NAMALWA (cell line): ENCODE measurements at regions not wholly inside any gene's neighbourhood (a gene's known extent, or its start where the extent isn't known, plus 50 kb on each side); places are given as distances from the start of the nearest gene placed in this dataset.

Source experiments
- DNase-seq: peaks from one replicate; pipeline ENCODE4 v3.0.0-alpha.2; 2015; ENCODE audit warnings: low spot score

GRCh38 chr18:27274901-27275300 is 89.8 kb upstream of the CHST9 start:
- no peak for DNase-seq

- DNase-seq, result no peak
Measured at GRCh38 chr18:27270508-27270907, 85.4 kb upstream of the CHST9 start.

- no peak for DNase-seq
Measured at GRCh38 chr18:27263369-27263768, 78.3 kb upstream of the CHST9 start.

GRCh38 chr18:27261769-27262549 is 76.9 kb upstream of the CHST9 start:
- DNase-seq, result no peak

- DNase-seq, result no peak
Measured at GRCh38 chr18:27253571-27253970, 68.5 kb upstream of the CHST9 start.

- no peak for DNase-seq
Measured at GRCh38 chr18:27250471-27250870, 65.4 kb upstream of the CHST9 start.

- no peak for DNase-seq
Measured at GRCh38 chr18:27249933-27250332, 64.8 kb upstream of the CHST9 start.

- no peak for DNase-seq
Measured at GRCh38 chr18:27244259-27244658, 59.2 kb upstream of the CHST9 start.

- DNase-seq, result no peak
Measured at GRCh38 chr18:27242392-27243047, 57.4 kb upstream of the CHST9 start.

GRCh38 chr18:27240383-27240782 is 55.3 kb upstream of the CHST9 start:
- DNase-seq, result no peak

- DNase-seq, result no peak
Measured at GRCh38 chr18:27239669-27240068, 54.6 kb upstream of the CHST9 start.

GRCh38 chr18:27235218-27235870 is 50.2 kb upstream of the CHST9 start:
- DNase-seq, result no peak
